HepG2 (cell line): ENCODE measurements at regions not wholly inside any gene's neighbourhood (a gene's known extent, or its start where the extent isn't known, plus 50 kb on each side); places are given as distances from the start of the nearest gene placed in this dataset.

Source experiments
- IRF2 ChIP-seq: IDR thresholded peaks from 2 replicates; pipeline ENCODE4 v1.6.1; 2018; ENCODE audit warnings: missing genetic modification reagents, missing compliant biosample characterization
- RAD21 ChIP-seq: fragments of 450-650 bp; formaldehyde crosslinking; IDR thresholded peaks from 2 replicates; pipeline ENCODE4 v1.5.0; 2020; ENCODE audit warnings: mild to moderate bottlenecking

- TF ChIP-seq IRF2 (CRISPR knock-in tag), result no peak
- no peak for TF ChIP-seq RAD21 (CRISPR knock-in tag)
Measured at GRCh38 chrX:140274811-140275525, 229.9 kb downstream of the SOX3 start.
